OCI-LY1 (cell line): ENCODE measurements at regions not wholly inside any gene's neighbourhood (a gene's known extent, or its start where the extent isn't known, plus 50 kb on each side); places are given as distances from the start of the nearest gene placed in this dataset.

ENCODE experiments used
- CTCF ChIP-seq: fragments of 200-600 bp; sonication (generic), shearing (Covaris generic); IDR thresholded peaks from 2 replicates; pipeline ENCODE4 v1.5.1; 2017; ENCODE audit warnings: mild to moderate bottlenecking, antibody characterized with exemption, low read length, moderate library complexity, mixed read lengths
- EZH2 ChIP-seq: fragments of 200-600 bp; sonication (generic), shearing (Covaris generic); IDR thresholded peaks from 2 replicates; pipeline ENCODE4 v1.8.0; 2017; ENCODE audit warnings: borderline replicate concordance, mixed run types, mild to moderate bottlenecking, antibody characterized with exemption, low read length, moderate library complexity, mixed read lengths

GRCh38 chr2:210860276-210860675, 303.9 kb downstream of the CPS1 start:
- no peak for TF ChIP-seq CTCF
- no peak for TF ChIP-seq EZH2
